GM12892 (cell line): ENCODE measurements at regions not wholly inside any gene's neighbourhood (a gene's known extent, or its start where the extent isn't known, plus 50 kb on each side); places are given as distances from the start of the nearest gene placed in this dataset.
"Not testable (repeated sequence)": the region's sequence is repeated elsewhere in the genome, so short reads cannot be mapped to it uniquely, and the experiment has no call there.

Experiments
- DNase-seq: peaks from one replicate; pipeline ENCODE4 v3.0.0; 2011; ENCODE audit not compliant: insufficient read length
- FAIRE-seq: peaks from 2 replicates; lab custom pipeline; 2011; peaks lifted over from hg19 to GRCh38; lab: Jason Lieb, UNC
- POLR2A ChIP-seq: IDR thresholded peaks from 2 replicates; pipeline ENCODE4 v1.6.1; 2011; ENCODE audit warnings: low read depth, low read length, control low read depth
- POLR2AphosphoS5 ChIP-seq: IDR thresholded peaks from 2 replicates; pipeline ENCODE4 v1.6.1; 2011; ENCODE audit warnings: low read depth, low read length, control low read depth
- TAF1 ChIP-seq: IDR thresholded peaks from 2 replicates; pipeline ENCODE4 v1.6.1; 2011; ENCODE audit warnings: low read depth, mild to moderate bottlenecking, control low read depth, low read length, borderline replicate concordance

DNA sequence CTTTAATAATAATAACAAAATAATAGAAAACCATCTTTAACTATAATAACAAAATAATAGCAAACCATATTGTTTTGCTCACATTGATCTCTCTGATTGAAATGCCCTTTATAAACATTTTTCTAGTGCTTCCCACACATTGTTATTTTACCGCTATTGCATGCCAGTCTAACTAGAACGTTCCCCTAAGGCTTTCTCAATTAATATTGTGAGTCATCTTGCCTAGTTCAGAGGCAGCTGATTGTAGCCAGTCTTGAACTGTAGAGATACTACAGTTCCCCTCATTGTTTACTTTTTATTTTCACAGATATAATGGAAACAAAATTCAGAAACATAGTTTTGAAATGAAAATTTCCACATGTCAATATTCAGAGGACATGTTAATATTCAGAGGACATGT, 192.3 kb upstream of the ADGRL4 start:
- no peak for TF ChIP-seq TAF1
- no peak for TF ChIP-seq POLR2A
- no peak for TF ChIP-seq POLR2AphosphoS5
- DNase-seq (no peak), FAIRE-seq (no peak)

GRCh38 chr1:79197421-79197820, 190.9 kb upstream of the ADGRL4 start:
- TF ChIP-seq POLR2AphosphoS5: no peak
- no peak for TF ChIP-seq POLR2A
- TF ChIP-seq TAF1: no peak
- FAIRE-seq (no peak), DNase-seq (no peak)

DNA sequence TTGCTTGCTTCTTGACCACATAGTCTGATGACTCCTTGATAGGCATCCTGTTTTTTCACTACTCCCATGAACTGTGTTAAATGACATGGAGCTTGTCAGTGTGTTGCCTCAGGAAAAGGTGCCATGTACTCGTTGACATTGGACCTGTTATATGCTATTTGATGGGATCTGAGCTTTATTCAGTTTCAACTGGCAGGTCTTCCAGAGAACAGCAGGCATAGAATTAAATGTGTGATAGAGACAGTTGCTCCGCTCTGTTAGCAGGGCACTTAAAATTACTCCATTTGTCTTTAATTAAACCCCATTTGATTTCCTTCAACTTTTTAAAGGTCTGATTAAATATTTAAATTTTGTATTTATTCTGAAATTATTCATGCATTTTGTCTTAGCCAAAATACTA, 189.7 kb upstream of the ADGRL4 start:
- DNase-seq: no peak
- FAIRE-seq: no peak
- TF ChIP-seq TAF1 (no peak), POLR2AphosphoS5 (no peak), POLR2A (no peak)

- FAIRE-seq: no peak
- no peak for DNase-seq
- no peak for TF ChIP-seq POLR2AphosphoS5
- TF ChIP-seq POLR2A: no peak
- TF ChIP-seq TAF1: no peak
These were observed 186.9 kb upstream of the ADGRL4 start for GRCh38 chr1:79193211-79194079.

- no peak for TF ChIP-seq TAF1
- TF ChIP-seq POLR2A: no peak
- no peak for TF ChIP-seq POLR2AphosphoS5
- no peak for FAIRE-seq
- DNase-seq: no peak
These were observed 183.5 kb upstream of the ADGRL4 start for GRCh38 chr1:79190074-79190473.

- TF ChIP-seq TAF1: no peak
- no peak for TF ChIP-seq POLR2AphosphoS5
- TF ChIP-seq POLR2A: no peak
- DNase-seq: no peak
- FAIRE-seq: no peak
These were observed 181.8 kb upstream of the ADGRL4 start for GRCh38 chr1:79188337-79188736.

DNA sequence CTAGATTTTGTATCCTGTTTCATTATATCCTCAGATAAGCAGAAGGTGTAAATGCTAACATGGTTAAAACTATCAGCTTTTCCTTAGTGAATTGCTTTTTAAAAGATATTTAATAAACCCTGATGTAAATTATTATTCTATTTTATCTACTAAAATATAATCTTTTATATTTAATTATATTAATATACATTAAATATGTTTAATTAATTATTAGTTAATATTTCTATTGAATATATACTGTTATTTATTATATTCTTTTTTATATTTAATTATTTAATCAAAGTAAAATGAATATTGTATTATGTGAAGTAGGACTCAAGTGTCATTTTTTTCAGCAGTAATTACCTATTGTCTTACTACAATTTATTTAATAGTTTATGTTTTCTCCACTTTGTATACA, 179.7 kb upstream of the ADGRL4 start:
- DNase-seq (no peak), FAIRE-seq (no peak)
- TF ChIP-seq POLR2AphosphoS5 (no peak), POLR2A (no peak), TAF1 (no peak)

GRCh38 chr1:79177844-79178243, 171.3 kb upstream of the ADGRL4 start:
- DNase-seq (no peak), FAIRE-seq (no peak)
- TF ChIP-seq POLR2A (no peak), TAF1 (no peak), POLR2AphosphoS5 (no peak)

DNA sequence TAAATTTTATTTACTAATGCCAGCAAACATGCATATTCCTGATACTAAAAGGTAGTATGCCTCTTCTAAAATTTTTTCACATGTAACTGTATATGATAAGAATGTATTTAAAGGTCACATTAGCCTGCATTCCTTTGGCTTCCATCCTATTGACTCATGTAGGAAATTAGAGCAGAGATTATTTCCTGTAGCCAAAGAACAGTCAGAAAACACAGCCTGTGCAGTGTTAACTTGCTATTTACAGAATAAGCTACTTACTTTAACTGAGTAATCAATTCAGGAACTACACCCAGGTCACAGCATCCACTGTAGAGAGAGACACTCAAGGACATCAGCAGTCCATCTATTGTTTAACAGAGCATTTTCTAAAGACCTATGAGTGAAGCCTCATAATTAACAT, 154.5 kb upstream of the ADGRL4 start:
- DNase-seq (no peak), FAIRE-seq (no peak)

DNA sequence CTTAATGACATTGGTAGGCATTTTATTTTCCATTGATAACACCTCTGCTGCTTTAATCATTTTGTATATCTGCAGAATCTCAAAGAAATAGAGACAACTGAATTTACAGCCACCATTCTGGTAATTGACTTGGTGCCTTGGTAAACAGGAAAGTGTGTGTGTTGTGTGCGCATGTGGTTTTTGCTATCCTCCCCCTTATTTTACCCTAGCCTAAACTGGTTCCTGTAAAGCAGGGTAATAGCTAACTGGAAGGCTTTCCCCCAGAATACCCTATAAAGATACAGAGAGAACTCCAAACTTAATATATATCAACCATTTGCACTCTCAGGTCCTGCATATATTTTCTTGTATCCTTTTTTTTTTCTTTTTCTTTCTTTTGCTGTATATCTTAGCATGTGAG, 149.5 kb upstream of the ADGRL4 start:
- DNase-seq (no peak), FAIRE-seq (no peak)
- TF ChIP-seq POLR2A (no peak), POLR2AphosphoS5 (no peak), TAF1 (no peak)

More for the DNA sequence above, 154.5 kb upstream of the ADGRL4 start:
- TF ChIP-seq POLR2AphosphoS5: no peak
- TF ChIP-seq POLR2A: no peak
- TF ChIP-seq TAF1: no peak

GRCh38 chr1:79151006-79151796, 144.7 kb upstream of the ADGRL4 start:
- FAIRE-seq: no peak
- DNase-seq: no peak
- TF ChIP-seq POLR2A (no peak), TAF1 (no peak), POLR2AphosphoS5 (no peak)

DNA sequence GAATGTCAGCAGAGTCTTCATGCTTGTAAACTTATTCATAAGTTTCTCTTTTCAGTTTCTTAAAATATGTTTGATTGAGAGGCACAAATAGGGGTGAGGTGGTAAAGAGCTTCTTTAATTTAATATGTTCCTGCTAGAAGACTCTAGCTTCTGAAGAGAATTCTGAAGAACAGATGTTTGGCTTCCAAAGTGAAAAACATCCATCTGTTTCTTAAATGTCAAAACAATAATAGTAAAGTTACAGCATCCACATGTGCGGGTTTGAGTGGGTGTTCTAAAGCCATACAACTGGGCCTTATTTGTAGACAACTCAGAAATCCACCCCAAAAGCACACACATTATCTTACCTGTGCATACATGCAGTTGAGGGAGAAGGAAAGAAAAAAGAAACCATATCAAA, 144.0 kb upstream of the ADGRL4 start:
- TF ChIP-seq TAF1 (no peak), POLR2A (no peak), POLR2AphosphoS5 (no peak)
- no peak for DNase-seq
- FAIRE-seq: no peak

DNA sequence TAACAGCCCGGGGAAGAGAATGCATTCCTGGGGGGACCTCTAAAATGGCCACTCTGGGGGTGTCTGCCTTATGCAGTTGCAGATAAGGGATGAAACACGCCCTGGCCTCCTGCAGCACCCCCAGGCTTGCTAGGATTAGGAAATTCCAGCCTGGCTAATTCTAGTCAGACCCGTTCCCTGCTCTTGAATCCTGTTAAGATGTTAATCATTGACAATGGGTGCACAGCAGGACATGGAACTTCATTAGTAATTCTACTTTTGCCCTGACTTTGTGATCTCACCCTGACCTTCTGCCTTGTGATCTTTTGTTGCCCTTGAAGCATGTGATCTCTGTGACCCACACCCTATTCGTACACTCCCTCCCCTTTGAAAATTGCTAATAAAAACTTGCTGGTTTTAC, 131.7 kb upstream of the ADGRL4 start:
- not testable (repeated sequence) for FAIRE-seq, DNase-seq
